GM12873 (cell line): ENCODE measurements at regions not wholly inside any gene's neighbourhood (a gene's known extent, or its start where the extent isn't known, plus 50 kb on each side); places are given as distances from the start of the nearest gene placed in this dataset.

Source experiments
- CTCF ChIP-seq: IDR thresholded peaks from 2 replicates; pipeline ENCODE4 v1.5.1; 2012; ENCODE audit warnings: low read depth, mild to moderate bottlenecking, moderate library complexity, low read length, control low read depth; ENCODE audit not compliant: insufficient read depth; ENCODE audit errors: missing control alignments

GRCh38 chr7:42661312-42661711 is 250.6 kb downstream of the C7orf25 start:
- no peak for TF ChIP-seq CTCF

- no peak for TF ChIP-seq CTCF
Observed at GRCh38 chr7:42650701-42651100, 261.2 kb downstream of the C7orf25 start.

DNA sequence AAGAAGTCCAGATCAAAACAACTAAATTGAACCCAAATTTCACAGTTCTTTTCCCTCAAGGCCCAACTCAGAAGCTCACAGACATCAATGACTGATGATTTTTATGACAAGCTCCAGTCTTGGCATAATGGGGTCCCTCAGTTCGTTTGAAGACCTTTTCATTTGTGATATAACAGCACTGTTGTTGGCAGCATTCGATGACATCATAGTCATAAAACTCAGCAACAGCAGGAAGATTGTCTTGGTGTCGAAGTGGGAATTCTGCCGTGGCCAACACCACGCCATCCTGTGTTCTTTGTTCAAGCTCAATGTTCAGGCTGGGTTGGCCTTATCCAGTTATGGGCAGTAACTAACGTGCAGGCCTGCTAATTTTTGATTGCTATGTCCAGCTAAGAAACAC is 261.7 kb downstream of the C7orf25 start:
- TF ChIP-seq CTCF = no peak

- no peak for TF ChIP-seq CTCF
Observed at GRCh38 chr7:42645906-42646305, 266.0 kb downstream of the C7orf25 start.

DNA sequence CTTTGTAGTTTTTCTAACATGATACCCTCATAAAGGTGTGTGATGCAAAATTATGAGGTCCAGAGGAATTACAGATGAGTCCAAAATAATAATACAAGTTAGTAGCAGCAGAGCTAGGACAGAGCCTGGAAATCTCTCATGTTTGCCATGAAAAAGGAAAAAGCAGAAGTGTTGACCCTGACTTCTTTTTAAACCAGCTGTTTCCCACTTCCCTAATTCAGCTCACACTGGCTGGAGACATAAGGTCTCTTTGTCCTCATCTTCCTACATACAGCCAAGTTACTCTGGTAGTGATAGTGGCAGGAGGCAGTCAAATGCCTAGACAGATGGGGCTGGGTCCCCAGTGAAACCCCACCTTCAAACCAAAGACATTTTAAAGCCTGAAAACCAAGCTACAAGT is 269.2 kb downstream of the C7orf25 start:
- TF ChIP-seq CTCF = no peak

DNA sequence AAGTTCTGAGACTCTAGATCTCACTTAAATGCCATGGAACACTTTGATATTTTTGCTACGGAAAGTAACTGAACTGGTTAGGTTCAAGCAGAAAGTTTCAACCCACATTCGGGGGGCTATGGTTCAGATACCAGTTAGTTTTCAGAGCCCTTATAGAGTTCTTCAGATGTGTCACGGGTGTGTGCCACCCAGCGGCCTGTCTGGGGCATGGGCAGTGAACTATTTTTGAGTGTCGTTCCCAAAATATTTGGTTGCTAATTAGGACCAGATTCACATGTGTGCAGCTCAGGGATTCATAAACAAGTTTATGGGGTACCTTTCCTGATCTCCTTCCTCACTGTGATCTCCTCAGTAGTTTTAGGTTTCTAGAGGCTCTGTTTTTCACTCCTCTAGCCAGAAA is 271.9 kb downstream of the C7orf25 start:
- TF ChIP-seq CTCF = no peak

GRCh38 chr7:42628054-42628453 is 283.8 kb downstream of the C7orf25 start:
- TF ChIP-seq CTCF = no peak
